ENCODE measurements at regions not wholly inside any gene's neighbourhood (a gene's known extent, or its start where the extent isn't known, plus 50 kb on each side); places are given as distances from the start of the nearest gene placed in this dataset.

DNA sequence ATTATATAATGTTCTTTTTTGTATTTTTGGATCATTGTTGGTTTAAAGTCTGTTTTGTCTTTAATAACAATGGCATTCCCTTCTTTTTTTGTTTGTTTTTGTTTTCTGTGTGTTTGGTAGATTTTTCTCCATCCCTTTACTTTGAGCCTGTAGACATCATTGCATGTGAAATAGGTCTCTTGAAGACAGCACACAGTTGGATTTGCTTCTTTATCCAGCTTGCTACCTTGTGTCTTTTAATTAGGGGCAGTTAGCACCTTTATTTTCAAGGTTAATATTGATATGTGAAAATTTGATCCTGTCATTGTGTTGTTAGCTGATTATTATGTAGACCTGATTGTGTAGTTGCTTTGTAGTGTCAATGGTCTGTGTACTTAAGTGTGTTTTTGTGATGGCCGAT lies 235.7 kb downstream of the KCNJ3 start:
- no peak overlapping the region for H3K4me3 ChIP-seq (ENCODE audit: low read length)
- TF ChIP-seq, protein P1, sequence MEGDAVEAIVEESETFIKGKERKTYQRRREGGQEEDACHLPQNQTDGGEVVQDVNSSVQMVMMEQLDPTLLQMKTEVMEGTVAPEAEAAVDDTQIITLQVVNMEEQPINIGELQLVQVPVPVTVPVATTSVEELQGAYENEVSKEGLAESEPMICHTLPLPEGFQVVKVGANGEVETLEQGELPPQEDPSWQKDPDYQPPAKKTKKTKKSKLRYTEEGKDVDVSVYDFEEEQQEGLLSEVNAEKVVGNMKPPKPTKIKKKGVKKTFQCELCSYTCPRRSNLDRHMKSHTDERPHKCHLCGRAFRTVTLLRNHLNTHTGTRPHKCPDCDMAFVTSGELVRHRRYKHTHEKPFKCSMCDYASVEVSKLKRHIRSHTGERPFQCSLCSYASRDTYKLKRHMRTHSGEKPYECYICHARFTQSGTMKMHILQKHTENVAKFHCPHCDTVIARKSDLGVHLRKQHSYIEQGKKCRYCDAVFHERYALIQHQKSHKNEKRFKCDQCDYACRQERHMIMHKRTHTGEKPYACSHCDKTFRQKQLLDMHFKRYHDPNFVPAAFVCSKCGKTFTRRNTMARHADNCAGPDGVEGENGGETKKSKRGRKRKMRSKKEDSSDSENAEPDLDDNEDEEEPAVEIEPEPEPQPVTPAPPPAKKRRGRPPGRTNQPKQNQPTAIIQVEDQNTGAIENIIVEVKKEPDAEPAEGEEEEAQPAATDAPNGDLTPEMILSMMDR (IDR thresholded peaks at IDR 0.05; ENCODE audit: insufficient read depth, low read depth, low read length, missing control alignments), result no peak
- no peak for DNase-seq (ENCODE audit: low read depth)

DNA sequence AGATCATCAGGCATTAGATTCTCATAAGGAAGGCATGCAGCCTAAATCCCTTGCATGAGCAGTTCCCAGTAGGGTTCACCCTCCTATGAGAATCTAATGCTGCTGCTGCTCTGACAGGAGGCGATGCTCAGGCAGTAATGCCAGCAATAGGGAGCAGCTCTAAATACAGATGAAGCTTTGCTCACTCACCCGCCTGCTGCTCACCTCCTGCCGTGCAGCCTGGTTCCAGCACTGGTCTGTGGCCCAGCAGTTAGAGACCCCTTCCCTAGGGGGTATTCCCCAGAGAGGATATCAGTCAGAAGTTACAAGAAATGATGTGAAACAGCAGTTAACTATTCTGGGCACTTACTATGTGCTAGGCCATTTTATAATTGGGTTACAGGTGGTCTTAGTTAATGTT lies 226.0 kb downstream of the KCNJ3 start:
- TF ChIP-seq, protein P1 (IDR thresholded peaks at IDR 0.05; ENCODE audit: insufficient read depth, low read depth, low read length, missing control alignments), result no peak
- no peak for DNase-seq (ENCODE audit: low read depth)
- H3K4me3 ChIP-seq (ENCODE audit: low read length), result no peak overlapping the region

DNA sequence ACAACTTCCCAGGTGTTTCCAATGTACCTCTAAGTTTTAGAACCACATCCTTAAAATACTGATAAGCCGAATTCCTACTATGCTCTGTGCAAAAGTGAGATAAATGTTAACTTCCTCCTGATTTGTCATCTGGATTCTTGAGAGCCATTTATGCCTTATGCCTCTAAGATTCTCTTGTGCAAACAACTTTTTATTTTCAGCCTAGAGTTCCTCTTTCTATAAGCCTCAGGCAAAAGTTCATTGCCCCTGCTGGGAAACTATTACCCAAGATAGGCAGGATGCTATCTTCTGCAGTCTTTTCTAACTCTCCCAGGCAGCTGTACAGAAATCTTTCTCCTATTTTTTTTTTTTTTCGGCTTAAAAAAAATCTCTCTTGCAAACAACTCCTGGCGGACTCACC lies 216.1 kb downstream of the KCNJ3 start:
- TF ChIP-seq, protein P1 (IDR thresholded peaks at IDR 0.05; ENCODE audit: insufficient read depth, low read depth, low read length, missing control alignments), result no peak
- no peak overlapping the region for H3K4me3 ChIP-seq (ENCODE audit: low read length)
- DNase-seq (ENCODE audit: low read depth), result no peak

DNA sequence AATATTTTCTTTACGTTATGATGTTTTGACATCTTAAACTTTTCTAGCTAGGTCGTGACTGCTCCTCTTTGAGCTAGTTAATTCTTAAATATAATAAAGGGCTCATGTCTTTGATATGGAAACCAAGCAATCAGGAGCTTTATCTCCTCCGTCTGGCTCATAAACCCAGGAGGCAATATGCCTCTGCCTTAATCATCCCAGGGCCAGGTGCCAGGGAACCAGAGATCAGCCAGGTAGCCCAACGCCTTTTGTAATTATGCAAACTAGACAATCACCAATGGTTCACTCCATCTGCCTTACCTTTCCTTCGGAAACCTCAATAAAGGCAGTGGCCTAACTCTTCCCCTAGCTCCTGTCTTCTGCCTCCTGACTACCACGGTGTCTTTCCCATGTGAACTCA lies 213.7 kb downstream of the KCNJ3 start:
- H3K4me3 ChIP-seq (ENCODE audit: low read length), result no peak overlapping the region
- TF ChIP-seq, protein P1 (IDR thresholded peaks at IDR 0.05; ENCODE audit: insufficient read depth, low read depth, low read length, missing control alignments), result no peak
- no peak for DNase-seq (ENCODE audit: low read depth)

DNA sequence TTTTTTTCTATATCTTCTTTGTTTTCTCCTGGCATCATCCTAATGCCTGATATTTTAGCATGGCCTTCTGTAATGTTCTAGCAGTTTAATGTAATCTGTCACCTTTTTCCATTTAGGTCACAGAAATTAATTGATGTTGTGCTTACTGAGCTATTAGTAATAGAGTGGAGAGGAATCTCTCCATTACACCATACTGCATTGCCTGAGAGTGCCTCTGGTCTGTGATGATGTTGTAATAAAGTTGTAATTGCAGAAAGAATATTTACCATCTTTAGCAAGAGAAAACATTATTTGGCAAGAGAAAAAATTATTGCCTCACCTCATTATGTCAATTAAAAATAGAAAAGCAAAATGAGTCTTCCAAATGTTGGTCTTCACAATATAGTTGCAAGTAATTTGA lies 213.2 kb downstream of the KCNJ3 start:
- TF ChIP-seq, protein P1 (IDR thresholded peaks at IDR 0.05; ENCODE audit: insufficient read depth, low read depth, low read length, missing control alignments), result no peak
- no peak for DNase-seq (ENCODE audit: low read depth)

DNA sequence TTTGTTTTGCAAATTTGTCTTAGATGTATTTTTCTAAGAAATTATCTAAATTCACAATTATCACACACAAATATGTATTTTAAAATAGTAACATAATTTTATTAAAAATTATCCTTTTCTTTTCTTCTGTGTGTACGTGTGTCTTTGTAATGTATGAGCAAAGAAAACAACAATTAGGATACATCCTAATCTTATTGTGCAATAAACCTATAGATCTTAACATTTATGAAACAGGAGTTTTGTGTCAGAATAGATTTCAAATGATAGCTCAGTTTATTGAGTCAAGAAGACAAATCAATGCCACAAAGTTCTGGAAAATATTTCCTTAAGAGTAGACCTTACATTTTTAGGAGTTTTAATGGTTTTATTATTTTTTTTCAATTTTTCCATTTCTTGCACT lies 212.2 kb downstream of the KCNJ3 start:
- no peak for DNase-seq (ENCODE audit: low read depth)
- TF ChIP-seq, protein P1 (IDR thresholded peaks at IDR 0.05; ENCODE audit: insufficient read depth, low read depth, low read length, missing control alignments), result no peak
- no peak overlapping the region for H3K4me3 ChIP-seq (ENCODE audit: low read length)

More for the DNA sequence above, 213.2 kb downstream of the KCNJ3 start:
- H3K4me3 ChIP-seq (ENCODE audit: low read length), result no peak overlapping the region

DNA sequence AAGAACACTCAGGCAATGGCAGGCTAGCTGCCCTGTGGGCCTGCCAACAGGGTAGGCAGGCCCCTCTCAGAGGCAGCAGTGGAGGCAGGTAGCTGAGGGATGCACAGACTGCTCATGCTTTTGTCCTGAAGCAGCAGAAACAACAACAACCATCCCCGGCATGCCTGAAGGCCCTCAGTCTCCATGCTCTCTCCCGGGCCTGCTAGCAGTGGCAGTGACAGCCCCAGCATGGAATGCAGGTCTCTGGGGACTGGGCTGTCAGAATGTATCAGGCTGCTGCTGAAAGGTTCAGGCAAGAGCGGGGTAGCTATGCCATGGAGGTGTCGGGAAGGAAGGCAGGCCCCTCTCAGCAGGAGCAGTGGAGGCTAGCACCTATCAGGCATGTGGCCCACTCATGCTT lies 209.8 kb downstream of the KCNJ3 start:
- no peak overlapping the region for H3K4me3 ChIP-seq (ENCODE audit: low read length)
- TF ChIP-seq, protein P1 (IDR thresholded peaks at IDR 0.05; ENCODE audit: insufficient read depth, low read depth, low read length, missing control alignments), result no peak
- no peak for DNase-seq (ENCODE audit: low read depth)
